GM12878 (cell line): ENCODE measurements at regions not wholly inside any gene's neighbourhood (a gene's known extent, or its start where the extent isn't known, plus 50 kb on each side); places are given as distances from the start of the nearest gene placed in this dataset.

Source experiments
- ATF2 ChIP-seq: IDR thresholded peaks from 2 replicates; pipeline ENCODE4 v1.6.1; 2012; ENCODE audit warnings: low read length, inconsistent platforms
- BCL3 ChIP-seq: IDR thresholded peaks from 2 replicates; pipeline ENCODE4 v1.6.1; 2011; ENCODE audit warnings: borderline replicate concordance, low read depth, mild to moderate bottlenecking, moderate library complexity, low read length; ENCODE audit not compliant: insufficient read depth, poor library complexity, severe bottlenecking
- CHD2 ChIP-seq: IDR thresholded peaks from 2 replicates; pipeline ENCODE4 v1.6.1; 2011; ENCODE audit warnings: low read depth, low read length, improper control_type of control experiment, borderline replicate concordance
- CTCF ChIP-seq, 3 experiments: IDR thresholded peaks in 2 of 3; conservative IDR thresholded peaks in 1 of 3; 2 replicates each; pipeline ENCODE4 v1.5.1; 2011; ENCODE audit warnings: low read depth in 3 of 3, low read length in 3 of 3, mild to moderate bottlenecking in 3 of 3, control low read depth in 2 of 3, moderate library complexity in 2 of 3, inconsistent platforms in 1 of 3, mixed read lengths in 1 of 3; ENCODE audit not compliant: control insufficient read depth in 2 of 3, insufficient read depth in 1 of 3; ENCODE audit errors: extremely low read depth in 1 of 3
- ESRRA ChIP-seq: IDR thresholded peaks from 2 replicates; pipeline ENCODE4 v1.6.1; 2012; ENCODE audit warnings: mild to moderate bottlenecking, low read length, improper control_type of control experiment
- IKZF1 ChIP-seq: fragments of 450-650 bp; conservative IDR thresholded peaks from 2 replicates; pipeline ENCODE4 v1.6.1; 2017; ENCODE audit warnings: antibody characterized with exemption, mild to moderate bottlenecking
- KLF5 ChIP-seq: fragments of 450-650 bp; IDR thresholded peaks from 2 replicates; pipeline ENCODE4 v1.6.1; 2014; ENCODE audit warnings: mild to moderate bottlenecking; ENCODE audit not compliant: partially characterized antibody
- POLR2AphosphoS5 ChIP-seq: IDR thresholded peaks from 2 replicates; pipeline ENCODE4 v1.6.1; 2011; ENCODE audit warnings: mild to moderate bottlenecking, low read length, inconsistent platforms
- SIN3A ChIP-seq: IDR thresholded peaks from 2 replicates; pipeline ENCODE4 v1.6.1; 2012; ENCODE audit warnings: low read depth, low read length, improper control_type of control experiment
- TF ChIP-seq, protein P1 (sequence below): IDR thresholded peaks from 2 replicates; pipeline ENCODE4 v1.6.1; 2012; ENCODE audit warnings: low read depth, low read length, improper control_type of control experiment
- TF ChIP-seq, protein P2 (sequence below): fragments of 450-650 bp; IDR thresholded peaks from 2 replicates; pipeline ENCODE4 v1.6.1; 2017; ENCODE audit warnings: low read depth, mild to moderate bottlenecking, moderate library complexity

DNA sequence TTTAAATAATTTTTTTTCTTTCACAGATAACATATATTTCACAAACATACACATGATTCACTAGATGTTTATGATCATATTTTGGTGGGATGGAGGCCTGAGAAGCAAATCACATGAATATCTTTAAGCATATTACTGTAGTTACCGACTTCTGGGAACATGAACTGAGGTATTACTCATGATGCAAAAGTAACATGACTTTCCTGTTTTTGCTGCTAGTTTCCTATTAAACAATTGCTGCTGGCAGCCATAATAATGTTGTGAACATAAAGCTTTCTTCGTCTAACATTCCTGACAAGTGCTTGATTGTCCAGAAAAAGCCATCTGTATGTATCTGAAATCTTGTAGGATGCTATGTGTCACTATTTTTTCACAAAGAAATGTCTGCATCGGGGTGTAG is 145.4 kb downstream of the MTX2 start:
- no peak for TF ChIP-seq CHD2
- TF ChIP-seq POLR2AphosphoS5: no peak
- no peak for TF ChIP-seq IKZF1
- TF ChIP-seq, protein P1, sequence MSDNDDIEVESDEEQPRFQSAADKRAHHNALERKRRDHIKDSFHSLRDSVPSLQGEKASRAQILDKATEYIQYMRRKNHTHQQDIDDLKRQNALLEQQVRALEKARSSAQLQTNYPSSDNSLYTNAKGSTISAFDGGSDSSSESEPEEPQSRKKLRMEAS: no peak
- no peak for TF ChIP-seq CTCF (IDR thresholded peaks at IDR 0.05 in 2 of 3, conservative IDR thresholded peaks at IDR 0.05 in 1 of 3; ENCODE audit: control insufficient read depth in 2 of 3, extremely low read depth in 1 of 3, insufficient read depth in 1 of 3, low read depth in 3 of 3, low read length in 3 of 3)
- no peak for TF ChIP-seq KLF5
- TF ChIP-seq, protein P2, sequence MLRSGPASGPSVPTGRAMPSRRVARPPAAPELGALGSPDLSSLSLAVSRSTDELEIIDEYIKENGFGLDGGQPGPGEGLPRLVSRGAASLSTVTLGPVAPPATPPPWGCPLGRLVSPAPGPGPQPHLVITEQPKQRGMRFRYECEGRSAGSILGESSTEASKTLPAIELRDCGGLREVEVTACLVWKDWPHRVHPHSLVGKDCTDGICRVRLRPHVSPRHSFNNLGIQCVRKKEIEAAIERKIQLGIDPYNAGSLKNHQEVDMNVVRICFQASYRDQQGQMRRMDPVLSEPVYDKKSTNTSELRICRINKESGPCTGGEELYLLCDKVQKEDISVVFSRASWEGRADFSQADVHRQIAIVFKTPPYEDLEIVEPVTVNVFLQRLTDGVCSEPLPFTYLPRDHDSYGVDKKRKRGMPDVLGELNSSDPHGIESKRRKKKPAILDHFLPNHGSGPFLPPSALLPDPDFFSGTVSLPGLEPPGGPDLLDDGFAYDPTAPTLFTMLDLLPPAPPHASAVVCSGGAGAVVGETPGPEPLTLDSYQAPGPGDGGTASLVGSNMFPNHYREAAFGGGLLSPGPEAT: no peak
- TF ChIP-seq SIN3A: no peak
- TF ChIP-seq ATF2: no peak
- no peak for TF ChIP-seq BCL3
- no peak for TF ChIP-seq ESRRA
